HG03025 (cell line): ENCODE measurements at regions not wholly inside any gene's neighbourhood (a gene's known extent, or its start where the extent isn't known, plus 50 kb on each side); places are given as distances from the start of the nearest gene placed in this dataset.

Experiments
- ATAC-seq: cut with Tn5 transposase; IDR thresholded peaks from one replicate; pipeline ENCODE4 v1.9.1; 2021; ENCODE audit warnings: mild to moderate bottlenecking, moderate library complexity; ENCODE audit not compliant: unreplicated experiment, low FRiP score

DNA sequence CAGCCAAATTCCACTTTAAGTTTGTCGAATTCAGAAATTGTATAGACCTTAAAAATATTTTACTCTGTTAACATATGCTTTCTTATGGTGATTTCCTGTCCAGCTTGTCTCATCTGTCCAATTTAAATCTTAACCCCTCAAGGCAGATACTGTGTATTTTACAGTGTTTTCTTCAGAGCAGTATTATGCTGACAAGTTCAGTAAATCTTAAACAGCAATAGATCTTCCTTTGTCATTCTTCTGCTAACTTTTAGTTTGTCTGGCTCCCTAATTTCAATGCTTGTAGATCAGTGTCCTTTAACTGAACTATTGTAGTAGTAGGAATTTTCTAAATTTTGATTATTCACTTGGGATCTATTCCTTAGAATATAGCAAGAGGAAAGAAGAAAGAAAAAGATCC, 52.8 kb upstream of the MEIS1 start:
- ATAC-seq: no peak

DNA sequence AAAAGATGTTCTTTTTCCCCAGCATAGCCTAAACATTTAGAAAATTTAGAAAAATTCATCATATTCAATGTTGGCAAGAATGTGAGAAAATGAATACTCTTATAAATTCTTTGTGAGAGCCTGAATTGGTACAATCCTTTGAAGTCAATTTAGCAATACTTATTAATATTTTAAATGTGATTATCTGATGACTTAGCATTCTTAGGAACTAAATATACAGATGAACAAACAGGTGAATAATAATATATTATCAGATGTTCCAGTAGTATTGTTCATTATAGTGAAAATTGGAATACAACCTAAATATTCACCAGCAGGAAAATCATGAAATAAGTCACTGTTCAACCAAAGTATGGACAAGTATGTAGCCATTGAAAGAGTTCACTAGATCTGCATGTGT, 55.5 kb upstream of the MEIS1 start:
- ATAC-seq: no peak

DNA sequence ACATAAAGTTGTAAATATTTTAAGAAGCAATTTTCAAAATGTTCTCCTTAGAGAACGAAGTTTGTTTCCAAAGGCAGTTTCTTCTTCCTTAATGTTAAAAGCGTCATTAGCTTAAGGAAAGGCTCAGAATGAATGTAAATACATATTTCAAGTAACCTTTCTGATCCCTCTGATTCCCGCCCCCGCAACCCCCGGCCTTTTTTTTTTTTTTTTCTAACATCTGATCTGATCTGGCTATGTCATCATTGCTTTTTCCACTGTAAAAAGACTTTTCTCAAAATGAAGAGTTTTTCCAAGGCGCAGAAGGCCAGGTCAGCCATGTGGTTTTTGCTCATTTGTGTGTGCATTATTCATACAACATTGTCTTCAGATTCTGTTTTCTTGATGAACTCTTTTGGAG, 57.1 kb upstream of the MEIS1 start:
- no peak for ATAC-seq

DNA sequence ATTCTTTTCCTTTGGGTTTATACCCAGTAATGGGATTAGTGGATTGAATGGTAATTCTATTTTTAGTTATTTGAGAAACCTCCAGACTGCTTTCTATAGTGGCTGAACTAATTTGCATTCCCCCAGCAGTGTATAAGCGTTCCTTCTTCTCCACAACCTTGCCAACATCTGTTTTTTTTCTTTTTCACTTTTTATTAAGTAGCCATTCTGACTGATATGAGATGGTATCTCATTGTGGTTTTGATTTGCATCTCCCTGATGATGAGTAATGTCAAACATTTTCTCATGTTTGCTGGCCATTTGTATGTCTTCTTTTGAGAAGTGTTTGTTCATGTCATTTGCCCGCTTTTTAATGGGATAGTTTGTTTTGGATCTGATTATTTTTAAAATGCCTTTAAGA, 64.1 kb upstream of the MEIS1 start:
- no peak for ATAC-seq

DNA sequence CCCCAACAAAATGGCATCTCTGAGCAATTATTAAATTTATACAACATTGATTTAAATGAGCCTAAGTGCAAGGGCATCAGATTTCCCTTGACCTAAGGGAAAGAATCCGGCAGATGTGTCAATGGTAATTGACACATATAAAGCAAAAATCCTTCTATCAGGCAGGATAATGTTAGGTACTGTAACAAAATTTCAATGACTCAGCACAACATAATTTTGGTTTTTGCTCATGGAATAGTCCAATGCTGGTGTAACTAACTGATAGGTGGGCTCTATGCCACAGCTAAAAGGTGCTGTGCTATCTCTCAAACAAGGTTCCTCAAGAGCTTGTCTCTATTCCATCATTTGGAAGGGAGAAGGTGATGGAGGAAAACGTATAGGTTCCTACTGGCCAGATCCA, 68.3 kb upstream of the MEIS1 start:
- no peak for ATAC-seq

- no peak for ATAC-seq
These were observed 70.2 kb upstream of the MEIS1 start for GRCh38 chr2:66364495-66365333.

DNA sequence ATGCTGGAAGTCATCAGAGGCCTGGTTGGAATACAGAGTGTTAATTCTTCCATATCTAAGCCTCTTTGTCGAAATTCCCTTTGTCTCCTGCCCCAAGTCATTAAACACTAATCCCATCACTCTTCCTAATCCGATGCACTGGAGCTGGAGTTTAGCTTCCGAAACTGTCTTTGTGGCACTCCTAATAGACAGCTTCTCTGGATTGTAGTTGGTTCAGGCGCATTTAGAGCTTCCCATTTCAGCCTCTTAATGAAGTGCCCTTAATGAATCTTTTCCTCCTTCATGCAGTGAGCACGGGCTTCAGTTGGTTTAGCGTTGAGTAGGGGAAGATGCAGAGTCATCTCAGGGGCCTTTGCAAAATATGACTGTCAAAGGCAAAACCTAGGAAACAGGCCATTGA, 72.2 kb upstream of the MEIS1 start:
- ATAC-seq: no peak

GRCh38 chr2:66346231-66346664, 88.7 kb upstream of the MEIS1 start:
- ATAC-seq: no peak

DNA sequence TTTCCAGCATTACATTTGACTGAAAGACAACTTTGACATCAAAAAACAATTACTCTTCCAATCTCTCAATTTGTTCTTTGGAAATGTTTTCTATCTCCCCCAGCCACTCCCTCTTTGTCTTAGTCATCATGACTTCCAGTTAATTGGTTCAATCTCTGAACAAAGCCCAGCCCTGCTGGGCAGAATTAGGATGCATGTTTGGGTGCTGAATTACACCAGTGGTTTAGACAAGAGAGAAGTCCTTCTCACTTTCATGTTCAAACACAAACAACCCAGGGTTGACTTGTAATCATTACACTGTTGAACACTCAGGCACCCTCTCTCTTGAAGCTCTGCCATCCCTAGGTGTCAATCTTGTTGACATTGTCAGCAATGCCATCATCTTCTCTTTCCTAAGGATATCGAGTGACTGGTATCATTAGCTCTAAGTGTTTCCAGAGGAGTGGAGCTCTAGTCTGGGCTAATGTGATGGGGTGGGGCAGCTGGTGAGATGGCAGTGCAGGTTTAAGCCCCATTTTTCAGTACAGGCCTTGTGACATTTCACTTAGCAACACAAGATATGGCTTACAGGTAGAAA, 90.8 kb upstream of the MEIS1 start:
- no peak for ATAC-seq

DNA sequence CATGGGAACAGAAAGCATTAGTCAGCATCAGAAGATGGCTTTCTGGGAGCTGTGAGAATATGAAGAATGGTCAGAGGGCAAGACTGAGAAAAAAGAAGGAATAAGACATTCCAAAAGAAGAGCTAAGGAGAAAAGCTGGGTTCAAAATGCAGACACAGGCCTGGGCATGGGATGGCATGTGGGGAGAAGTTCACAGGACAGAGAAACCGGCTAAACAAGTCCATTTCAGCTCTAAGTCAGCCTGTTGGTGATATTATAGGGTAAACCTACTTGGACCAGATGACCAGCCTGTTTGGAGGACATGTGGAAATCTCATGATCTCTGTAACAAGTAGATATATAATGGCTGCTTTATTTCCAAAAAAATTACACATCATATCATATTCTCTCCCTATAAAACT, 91.7 kb upstream of the MEIS1 start:
- ATAC-seq: no peak

DNA sequence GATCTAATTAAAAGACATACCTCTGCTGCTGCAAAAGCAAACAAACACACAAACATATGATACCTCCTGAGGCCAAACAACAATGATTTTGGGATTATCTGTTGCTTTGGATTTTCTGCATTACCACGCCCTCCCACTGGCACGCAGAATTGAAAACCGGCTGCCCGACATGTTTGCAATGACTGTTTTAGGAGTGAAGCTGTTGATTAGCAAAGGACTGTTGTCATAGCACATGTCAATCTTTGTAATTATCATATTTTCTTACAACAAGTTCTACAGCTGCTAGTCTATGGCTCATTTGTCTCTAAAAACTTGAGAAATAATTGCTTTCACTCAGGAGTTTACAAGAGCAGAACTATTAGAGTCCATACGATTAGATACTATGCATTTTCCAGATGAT, 94.4 kb upstream of the MEIS1 start:
- ATAC-seq: no peak

DNA sequence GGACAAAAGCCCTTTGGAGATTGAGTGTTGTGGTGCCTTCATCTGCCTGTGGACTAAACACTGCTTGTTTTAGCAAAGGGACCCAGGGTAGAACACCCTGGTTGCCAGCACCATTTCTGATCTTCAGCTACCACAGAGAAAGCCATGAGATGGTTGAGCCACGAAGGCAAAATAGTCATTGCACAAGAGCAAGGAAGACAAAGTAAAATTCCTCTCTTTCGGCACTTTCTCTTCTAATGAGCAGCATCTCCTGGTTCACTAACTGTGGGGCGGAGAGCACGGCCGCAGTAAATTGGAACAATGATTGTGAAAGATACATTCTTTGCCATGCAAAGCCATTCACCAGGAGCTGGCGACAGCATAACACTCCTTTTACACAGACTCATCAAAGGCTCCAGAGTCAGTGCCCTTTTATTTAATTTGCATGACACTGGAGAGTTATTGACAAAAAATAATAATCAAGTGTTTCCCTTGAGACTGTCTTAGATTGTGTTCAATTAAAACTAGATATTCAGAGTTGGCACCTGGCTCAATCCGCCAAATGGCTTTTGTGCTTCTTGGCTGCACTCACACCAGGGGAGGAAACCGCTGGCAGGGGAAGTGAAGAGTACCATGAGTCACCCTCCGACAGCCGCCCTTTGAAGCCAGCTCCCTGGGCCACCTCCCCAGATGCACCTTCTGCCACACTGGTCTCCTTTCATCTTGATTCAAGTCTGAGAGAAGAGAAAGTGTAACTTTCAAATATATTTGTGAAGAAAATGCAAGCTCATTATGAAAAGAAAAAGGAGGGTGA, 100.5 kb upstream of the MEIS1 start:
- ATAC-seq: no peak

DNA sequence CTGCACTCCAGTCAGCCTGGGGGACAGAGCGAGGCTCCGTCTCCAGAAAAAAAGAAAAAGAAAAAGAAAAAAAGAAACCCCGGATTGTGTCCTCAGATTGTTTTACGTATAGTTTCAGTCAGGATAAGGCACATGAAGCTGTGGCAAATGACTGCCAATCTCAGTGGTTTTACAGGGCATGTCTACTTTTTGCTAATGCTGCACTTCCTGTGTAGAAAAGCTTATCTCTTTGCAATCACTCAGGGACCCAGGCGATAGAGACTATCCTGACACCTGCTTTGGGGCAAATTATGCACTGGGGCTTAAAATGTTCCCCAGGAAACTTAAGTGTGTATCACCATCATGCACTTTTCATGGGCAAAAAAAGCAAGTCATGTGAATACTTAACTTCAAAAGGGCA, 103.7 kb upstream of the MEIS1 start:
- ATAC-seq: no peak

GRCh38 chr2:66329081-66329605, 105.8 kb upstream of the MEIS1 start:
- ATAC-seq: no peak

GRCh38 chr2:66327066-66327740, 107.7 kb upstream of the MEIS1 start:
- no peak for ATAC-seq

DNA sequence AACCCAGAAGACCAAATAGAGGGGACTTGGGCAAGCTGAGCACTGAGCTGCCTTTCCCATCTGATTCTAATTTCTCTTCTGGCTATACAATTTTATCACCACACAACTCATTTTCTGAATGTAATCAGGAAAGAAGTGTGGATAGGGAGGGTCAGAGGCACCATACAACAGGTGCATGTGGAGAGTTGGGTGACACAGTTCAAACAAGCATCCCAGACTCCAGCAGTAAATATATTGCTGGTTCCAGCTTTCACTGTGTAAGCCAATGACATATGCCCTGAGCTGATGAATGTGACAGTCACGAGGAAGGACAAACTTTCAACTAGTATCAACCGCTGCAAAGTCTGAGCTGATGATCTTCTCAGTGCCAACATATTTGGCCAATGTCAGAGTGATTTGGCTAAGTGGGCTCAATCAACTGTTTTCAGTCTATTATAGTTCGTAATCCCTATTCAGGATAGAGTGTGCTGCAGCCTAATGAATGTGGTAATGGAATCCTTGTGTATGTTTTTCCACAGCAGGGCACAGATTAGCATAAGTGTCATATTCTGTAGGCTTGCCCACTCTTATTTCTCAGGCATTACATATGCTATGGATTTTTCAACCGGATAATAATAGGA, 109.9 kb upstream of the MEIS1 start:
- no peak for ATAC-seq

GRCh38 chr2:66324356-66324755, 110.6 kb upstream of the MEIS1 start:
- ATAC-seq: no peak

GRCh38 chr2:66323406-66323805, 111.5 kb upstream of the MEIS1 start:
- ATAC-seq: no peak

GRCh38 chr2:66322506-66323260, 112.2 kb upstream of the MEIS1 start:
- ATAC-seq: no peak
